Tibial nerve (tissue), 4 donors: ENCODE measurements at regions not wholly inside any gene's neighbourhood (a gene's known extent, or its start where the extent isn't known, plus 50 kb on each side); places are given as distances from the start of the nearest gene placed in this dataset.

Source experiments
- CTCF ChIP-seq, 5 experiments: fragments of 200-600 bp in 3 of 5; fragments of 450-650 bp in 2 of 5; sonication (generic) in 3 of 5; IDR thresholded peaks; one replicate each; pipeline ENCODE4 v1.5.1; 2016 to 2019; ENCODE audit warnings: antibody characterized with exemption in 5 of 5, mild to moderate bottlenecking in 3 of 5, moderate library complexity in 2 of 5
- EP300 ChIP-seq, 2 donors: sonication (generic); formaldehyde crosslinking; IDR thresholded peaks; one replicate each; pipeline ENCODE4 v1.6.1; 2017; ENCODE audit warnings: antibody characterized with exemption in 2 of 2, mild to moderate bottlenecking in 1 of 2
- POLR2A ChIP-seq, 2 donors: fragments of 450-650 bp; IDR thresholded peaks; one replicate each; pipeline ENCODE4 v1.6.1; 2017; ENCODE audit warnings: antibody characterized with exemption in 2 of 2, mild to moderate bottlenecking in 2 of 2, moderate library complexity in 2 of 2

GRCh38 chr2:81068144-81068543, 763.6 kb upstream of the LRRTM1 start:
- TF ChIP-seq CTCF (IDR thresholded peaks at IDR 0.05) (no peak), POLR2A (IDR thresholded peaks at IDR 0.05) (no peak), EP300 (IDR thresholded peaks at IDR 0.05) (no peak)
